NCI-H748 (cell line): ENCODE measurements at regions not wholly inside any gene's neighbourhood (a gene's known extent, or its start where the extent isn't known, plus 50 kb on each side); places are given as distances from the start of the nearest gene placed in this dataset.
"Not testable (repeated sequence)": the region's sequence is repeated elsewhere in the genome, so short reads cannot be mapped to it uniquely, and the experiment has no call there.

Experiments
- DNase-seq: peaks from one replicate; lab custom pipeline; 2025; ENCODE audit not compliant: unreplicated experiment; lab: John Stamatoyannopoulos, UW

- DNase-seq = not testable (repeated sequence)
These were observed 179.9 kb upstream of the OR13F1 start for GRCh38 chr9:104323967-104324694.

- no peak for DNase-seq
These were observed 177.2 kb upstream of the OR13F1 start for GRCh38 chr9:104326912-104327311.

DNA sequence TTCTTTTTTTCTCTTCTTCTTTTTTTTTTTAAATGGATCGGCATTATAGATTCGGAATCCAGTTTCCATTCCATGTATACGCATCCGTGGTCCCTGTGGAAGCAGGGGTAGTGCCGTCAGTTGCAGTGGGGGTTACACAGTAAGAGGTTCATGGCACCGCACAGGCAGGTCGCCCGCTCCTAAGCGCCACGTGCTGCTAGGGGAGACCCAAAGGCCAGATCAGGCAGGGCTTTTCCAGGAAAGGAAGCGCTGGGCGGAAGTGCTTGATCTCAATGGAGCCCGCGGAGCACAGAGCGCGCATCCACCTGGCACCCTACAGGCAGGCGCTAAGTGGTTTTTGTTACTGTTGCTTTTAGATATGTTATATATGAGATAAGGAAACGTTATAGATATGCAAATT is 174.8 kb upstream of the OR13F1 start:
- DNase-seq = no peak

GRCh38 chr9:104330841-104331240 is 173.2 kb upstream of the OR13F1 start:
- DNase-seq = peak; percentile 19

- peak; percentile 11 for DNase-seq
These were observed 169.5 kb upstream of the OR13F1 start for GRCh38 chr9:104334549-104334948.

- no peak for DNase-seq
These were observed 164.4 kb upstream of the OR13F1 start for GRCh38 chr9:104339692-104340091.

GRCh38 chr9:104342552-104342951 is 161.5 kb upstream of the OR13F1 start:
- no peak for DNase-seq

GRCh38 chr9:104345061-104345460 is 159.0 kb upstream of the OR13F1 start:
- DNase-seq = no peak

DNA sequence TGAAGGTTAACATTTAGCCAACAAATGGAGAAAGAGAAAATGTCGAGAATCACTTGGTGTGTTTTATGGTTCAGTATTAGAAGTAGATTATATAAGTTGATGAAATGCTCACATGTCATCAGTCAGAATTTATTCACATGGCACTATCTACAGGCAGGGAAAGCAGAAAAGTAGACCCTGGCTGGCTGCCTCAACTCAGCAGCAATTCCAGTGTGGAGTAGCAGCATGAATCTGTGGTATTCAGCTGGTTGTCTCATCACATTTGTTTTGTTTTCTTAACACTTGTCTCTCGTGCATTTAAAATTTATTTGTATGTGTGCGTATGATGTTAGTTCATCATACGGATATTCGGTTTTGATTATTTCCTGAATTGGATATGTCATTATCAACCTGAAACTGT is 153.5 kb upstream of the OR13F1 start:
- no peak for DNase-seq

DNA sequence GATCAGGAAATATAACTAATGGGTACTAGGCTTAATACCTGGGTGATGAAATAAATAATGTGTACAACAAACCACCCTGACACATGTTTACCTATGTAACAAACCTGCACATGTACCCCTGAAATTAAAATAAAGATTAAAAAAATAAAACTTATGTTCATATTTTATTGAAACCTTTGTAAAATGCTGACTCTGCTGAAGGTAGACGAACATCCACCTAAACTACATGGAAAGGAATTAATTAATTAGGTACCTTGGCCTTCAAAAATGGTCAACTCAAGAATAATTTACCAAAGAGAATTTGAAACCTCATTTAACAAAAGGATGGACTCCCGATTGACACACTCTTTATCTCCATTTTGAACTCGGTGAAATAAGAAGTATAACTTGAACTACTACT is 152.3 kb upstream of the OR13F1 start:
- no peak for DNase-seq

DNA sequence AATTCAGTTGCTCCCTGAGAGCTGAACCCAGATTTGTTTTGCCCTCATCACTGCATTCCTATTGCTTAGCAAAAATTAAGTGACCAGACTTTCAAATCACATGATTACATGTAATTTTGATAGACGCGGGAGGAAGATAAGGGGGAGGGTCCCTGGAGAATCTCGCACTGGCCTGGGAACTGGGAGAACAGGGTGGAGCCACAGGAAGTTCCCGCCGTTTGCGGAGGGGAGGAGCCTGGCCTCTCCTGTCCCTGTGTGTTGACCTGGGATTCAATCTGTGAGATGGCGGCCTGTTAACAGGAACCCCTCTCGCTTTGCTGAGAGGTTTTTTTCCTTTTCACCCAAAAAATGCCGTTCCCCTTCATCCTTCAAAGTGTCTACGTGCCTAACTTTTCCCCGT is 142.9 kb upstream of the OR13F1 start:
- DNase-seq = no peak

DNA sequence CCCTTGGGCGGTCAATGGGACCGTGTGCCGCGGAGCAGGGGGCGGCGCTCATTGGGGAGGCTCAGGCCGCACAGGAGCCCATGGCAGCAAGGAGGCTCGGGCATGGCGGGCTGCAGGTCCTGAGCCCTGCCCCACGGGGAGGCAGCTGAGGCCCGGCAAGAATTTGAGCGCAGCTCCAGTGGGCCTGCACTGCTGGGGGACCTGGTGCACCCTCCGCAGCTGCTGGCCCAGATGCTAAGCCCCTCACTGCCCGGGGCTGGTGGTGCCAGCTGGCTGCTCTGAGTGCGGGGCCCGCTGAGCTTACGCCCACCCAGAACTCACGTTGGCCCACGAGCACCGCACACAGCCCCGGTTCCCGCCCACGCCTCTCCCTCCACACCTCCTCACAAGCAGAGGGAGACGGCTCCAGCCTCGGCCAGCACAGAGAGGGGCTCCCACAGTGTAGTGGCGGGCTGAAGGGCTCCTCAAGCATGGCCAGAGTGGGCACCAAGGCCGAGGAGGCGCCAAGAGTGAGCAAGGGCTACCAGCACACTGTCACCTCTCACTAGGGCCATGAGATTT is 141.1 kb upstream of the OR13F1 start:
- no peak for DNase-seq

DNA sequence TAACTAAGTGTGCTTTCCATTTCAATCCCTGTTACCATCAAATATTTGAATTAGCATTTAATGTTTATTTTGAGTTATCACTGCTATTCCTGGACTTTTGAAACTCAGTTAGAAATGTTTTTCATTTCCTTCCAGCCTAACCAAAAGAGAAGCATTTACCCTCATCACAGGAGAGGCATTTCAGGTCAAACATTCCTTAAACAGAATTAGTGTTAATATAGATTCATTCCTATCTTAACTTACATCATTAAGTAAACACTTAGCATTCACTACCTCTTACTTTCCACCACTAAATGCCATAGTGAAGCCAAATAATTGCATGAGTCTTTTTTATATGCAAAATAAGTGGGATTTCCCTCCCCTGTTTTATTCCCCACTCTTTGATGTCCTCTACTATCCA is 136.6 kb upstream of the OR13F1 start:
- no peak for DNase-seq

DNA sequence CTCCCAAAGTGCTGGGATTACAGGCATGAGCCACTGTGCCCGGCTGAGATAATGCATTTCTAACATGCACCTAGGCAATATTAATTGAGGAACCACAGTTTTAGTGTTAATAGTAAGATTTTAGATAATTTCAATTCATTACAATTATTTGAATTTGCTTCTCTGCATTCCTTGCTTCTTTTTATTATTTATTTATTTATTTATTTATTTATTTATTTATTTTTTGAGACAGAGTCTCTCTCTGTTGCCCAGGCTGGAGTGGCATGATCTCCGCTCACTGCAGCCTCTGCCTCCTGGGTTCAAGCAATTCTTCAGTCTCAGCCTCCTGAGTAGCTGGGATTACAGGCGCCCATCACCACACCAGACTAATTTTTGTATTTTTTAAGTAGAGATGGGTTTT is 135.7 kb upstream of the OR13F1 start:
- not testable (repeated sequence) for DNase-seq

DNA sequence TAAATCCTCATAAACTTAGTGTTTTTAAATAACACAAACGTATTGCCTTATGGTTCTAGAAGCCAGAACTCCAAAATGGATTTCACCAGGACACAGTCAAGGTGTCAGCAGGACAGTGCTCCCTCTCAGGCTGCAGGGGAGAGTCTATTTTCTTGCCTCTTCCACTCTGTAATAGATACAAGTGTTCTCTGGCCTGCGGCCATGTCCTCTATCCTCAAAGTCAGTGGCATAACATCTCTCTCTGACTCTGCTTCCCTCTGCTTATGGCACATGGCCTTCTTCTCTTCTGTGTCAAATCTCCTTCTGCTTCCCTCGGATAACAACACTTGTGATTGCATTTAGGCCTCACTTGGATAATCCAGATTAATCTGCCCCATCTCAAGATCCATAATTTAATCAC is 129.4 kb upstream of the OR13F1 start:
- no peak for DNase-seq

DNA sequence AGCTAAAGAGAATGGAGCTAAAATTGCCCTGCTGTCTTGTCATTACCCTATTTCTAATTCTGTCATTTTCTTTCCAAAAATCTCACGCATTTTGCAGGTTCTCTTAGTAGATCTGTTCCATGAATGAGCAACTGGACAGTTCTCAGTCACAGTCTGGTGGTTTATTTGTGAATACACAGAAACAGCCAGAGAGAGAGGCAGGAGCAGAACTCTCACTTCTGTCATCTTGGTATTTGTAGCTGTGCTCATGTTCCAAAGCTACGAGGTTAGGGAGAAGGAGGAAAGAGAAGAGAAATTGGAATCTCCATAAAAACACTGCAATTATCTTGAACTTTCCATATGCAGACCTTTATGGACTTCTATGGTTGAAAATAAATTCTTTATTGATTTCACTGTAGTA is 118.0 kb upstream of the OR13F1 start:
- DNase-seq = peak; percentile 20

GRCh38 chr9:104386425-104387069 is 117.5 kb upstream of the OR13F1 start:
- DNase-seq = peak; percentile 82

DNA sequence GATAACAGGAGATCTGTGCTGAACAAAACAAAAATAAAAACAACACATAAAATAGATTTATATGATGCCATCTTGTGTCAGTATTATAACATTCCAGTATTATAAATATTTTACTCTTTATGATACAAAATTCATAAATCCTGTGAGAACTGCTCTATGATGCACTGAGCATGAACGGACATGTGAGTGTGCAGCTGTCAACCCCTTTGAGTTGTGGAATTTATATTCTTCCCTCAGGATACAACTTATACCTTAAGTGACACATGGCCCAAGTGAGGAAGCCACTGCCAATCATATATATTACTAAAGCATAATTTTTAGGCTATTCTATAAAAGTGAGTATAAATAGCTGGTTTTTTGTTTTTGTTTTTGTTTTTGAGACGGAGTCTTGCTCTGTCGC is 116.0 kb upstream of the OR13F1 start:
- no peak for DNase-seq

DNA sequence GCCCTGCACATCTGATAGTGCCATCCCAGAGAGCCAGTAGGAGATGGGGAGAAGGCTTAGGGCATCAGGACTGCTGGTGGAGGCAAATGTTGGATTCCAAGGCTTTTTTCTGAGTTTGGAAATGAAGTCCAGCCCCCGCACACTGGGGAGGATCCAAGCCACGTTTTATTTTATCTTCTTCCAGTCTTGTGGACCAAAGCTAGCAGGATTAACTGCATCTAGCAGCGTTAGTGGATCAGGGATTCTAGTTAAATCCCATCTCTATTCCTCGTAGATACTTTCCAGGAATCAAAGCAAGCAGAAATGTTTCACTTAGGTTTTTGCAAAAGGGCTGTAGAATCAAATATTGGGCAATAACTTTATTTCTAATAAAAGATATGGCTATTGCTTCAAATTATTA is 114.7 kb upstream of the OR13F1 start:
- DNase-seq = no peak

GRCh38 chr9:104394901-104395300 is 109.2 kb upstream of the OR13F1 start:
- DNase-seq = not testable (repeated sequence)

GRCh38 chr9:104412238-104412637 is 91.8 kb upstream of the OR13F1 start:
- peak; percentile 43 for DNase-seq

DNA sequence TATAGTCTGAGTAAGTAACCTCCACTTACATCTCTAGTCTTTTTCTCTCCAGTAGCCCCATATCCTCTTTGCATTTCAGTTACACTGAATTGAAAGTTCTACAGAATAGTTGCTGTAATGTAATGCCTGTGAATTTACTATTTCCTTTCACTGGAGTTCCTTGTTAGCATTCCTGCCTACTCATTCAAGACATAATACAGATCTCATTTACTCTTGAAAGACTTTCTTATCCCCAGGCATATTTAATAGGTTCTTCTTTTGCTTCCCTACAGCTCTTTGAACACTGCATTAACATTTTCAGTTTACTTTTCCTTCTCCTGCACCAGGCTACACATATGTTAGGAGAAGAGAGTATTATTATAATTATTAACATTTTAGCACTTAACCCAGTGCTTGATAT is 87.6 kb upstream of the OR13F1 start:
- DNase-seq = no peak

DNA sequence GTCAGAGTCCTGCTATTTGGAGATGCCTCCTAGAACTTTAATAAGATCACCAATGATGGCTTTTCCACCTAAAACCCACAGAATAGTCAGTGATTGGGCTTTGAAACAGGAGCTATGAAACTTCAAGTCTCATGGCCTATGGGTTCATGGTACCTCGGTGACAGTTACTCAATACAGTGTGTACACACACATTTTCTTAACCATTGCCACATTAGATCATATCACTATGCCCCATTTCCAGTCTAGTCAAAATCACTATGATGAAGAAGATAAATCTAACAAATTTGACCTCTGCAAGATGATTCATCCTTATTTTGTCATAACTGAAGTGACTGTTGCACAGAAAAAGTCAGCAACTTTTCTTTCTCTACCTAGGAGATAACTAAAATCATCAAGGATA is 86.8 kb upstream of the OR13F1 start:
- no peak for DNase-seq
